ENCODE measurements at regions not wholly inside any gene's neighbourhood (a gene's known extent, or its start where the extent isn't known, plus 50 kb on each side); places are given as distances from the start of the nearest gene placed in this dataset.
"Not testable (repeated sequence)": the region's sequence is repeated elsewhere in the genome, so short reads cannot be mapped to it uniquely, and the experiment has no call there.

DNA sequence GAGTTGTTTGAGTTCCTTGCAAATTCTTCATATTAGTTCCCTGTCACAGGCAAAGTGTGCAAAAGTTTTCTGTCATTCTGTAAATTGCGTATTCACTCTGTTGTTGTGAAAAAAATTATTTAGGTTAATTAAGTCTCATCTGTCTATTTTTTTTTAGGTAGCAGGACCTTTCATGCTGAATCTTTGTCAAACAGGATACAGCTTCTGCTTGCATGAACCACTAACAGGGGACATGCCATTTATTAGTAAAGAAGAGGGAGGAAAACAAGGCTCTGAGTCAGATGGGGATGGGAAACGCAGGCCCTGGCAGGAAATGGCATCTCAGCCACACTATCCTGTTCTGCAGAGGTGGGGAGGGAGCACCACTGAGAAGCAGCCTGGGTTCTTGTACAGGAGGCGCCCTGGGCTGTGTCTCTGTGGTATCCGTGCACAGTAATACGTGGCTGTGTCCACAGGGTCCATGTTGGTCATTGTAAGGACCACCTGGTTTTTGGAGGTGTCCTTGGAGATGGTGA lies 1243.8 kb downstream of the TMEM121 start:
- DNase-seq (ENCODE audit: low read depth), result not testable (repeated sequence)

- DNase-seq (ENCODE audit: low read depth), result peak; percentile 73
Observed at GRCh38 chr14:106774889-106775480, 1248.6 kb downstream of the TMEM121 start.

GRCh38 chr14:106776395-106776983 lies 1250.1 kb downstream of the TMEM121 start:
- DNase-seq (ENCODE audit: low read depth), result no peak

DNA sequence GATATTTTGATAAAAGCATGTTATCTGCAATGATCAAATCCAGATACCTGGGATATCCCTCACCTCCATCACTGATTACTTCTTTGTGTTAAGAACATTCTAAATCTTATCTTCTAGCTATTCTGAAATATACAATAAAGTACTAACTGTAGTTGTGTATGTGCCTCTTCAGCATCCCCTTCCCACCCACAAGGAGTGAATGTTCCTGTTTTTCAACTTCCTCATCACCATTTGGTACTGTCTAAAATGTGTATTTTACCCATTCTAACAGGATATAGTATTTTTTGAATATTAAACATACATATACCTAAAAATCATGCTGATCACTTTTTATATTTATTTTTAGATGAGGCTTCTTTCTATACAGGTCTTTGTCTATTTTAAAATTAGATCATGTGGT lies 1252.6 kb downstream of the TMEM121 start:
- DNase-seq (ENCODE audit: low read depth), result no peak

DNA sequence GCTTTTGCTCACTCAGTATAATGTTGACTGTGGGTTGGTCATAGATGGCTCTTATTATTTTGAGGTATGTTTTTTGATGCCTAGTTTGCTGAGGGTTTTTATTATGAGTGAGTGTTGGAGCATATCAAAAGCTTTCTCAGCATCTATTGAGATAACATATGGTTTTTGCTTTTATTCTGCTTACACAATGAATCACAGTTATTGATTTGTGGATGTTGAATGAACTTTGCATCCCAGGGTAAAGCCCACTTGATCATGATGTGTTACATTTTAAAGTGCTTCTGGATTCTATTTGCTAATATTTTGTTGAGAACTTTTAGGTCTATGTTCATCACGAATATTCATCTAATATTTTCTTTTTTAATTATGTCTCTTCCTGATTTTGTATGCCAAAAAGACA lies 1260.3 kb downstream of the TMEM121 start:
- no peak for DNase-seq (ENCODE audit: low read depth)

- no peak for DNase-seq (ENCODE audit: low read depth)
Observed at GRCh38 chr14:106787626-106788025, 1261.2 kb downstream of the TMEM121 start.

DNA sequence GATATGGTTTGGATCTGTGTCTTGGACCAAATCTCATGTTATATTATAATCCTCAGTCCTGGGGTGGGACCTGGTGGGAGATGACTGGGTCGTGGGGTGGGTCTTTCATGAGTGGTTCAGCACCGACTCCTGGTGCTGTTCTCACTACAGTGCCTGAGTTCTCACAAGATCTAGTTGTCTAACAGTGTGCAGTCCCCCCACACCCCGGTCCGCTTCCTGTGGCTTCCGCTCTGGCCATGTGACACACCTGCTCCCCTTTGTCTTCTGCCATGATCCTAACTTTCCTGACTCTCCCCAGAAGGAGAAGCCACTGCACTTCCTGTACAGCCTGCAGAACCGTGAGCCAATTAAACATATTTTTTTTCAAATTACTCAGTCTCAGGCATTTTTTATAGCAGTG lies 1262.2 kb downstream of the TMEM121 start:
- DNase-seq (ENCODE audit: low read depth), result no peak

DNA sequence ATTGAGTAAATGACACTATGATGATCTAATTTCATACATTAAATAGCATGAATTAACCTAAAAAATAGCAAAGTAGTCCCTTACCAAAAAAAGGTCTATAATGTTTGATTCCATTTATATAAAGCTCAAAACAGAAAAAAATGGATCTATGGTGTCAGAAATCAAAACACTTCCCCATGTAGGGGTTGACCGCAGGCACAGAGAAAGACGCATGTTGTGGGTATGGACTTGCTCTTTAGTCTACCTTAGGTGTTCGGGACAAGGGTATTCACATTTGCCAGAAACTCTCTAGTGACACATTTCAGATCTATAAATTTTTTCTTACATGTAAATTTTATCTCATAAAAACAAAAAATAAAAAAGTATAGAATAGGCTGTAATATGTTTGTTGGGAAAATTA lies 1262.9 kb downstream of the TMEM121 start:
- no peak for DNase-seq (ENCODE audit: low read depth)

DNA sequence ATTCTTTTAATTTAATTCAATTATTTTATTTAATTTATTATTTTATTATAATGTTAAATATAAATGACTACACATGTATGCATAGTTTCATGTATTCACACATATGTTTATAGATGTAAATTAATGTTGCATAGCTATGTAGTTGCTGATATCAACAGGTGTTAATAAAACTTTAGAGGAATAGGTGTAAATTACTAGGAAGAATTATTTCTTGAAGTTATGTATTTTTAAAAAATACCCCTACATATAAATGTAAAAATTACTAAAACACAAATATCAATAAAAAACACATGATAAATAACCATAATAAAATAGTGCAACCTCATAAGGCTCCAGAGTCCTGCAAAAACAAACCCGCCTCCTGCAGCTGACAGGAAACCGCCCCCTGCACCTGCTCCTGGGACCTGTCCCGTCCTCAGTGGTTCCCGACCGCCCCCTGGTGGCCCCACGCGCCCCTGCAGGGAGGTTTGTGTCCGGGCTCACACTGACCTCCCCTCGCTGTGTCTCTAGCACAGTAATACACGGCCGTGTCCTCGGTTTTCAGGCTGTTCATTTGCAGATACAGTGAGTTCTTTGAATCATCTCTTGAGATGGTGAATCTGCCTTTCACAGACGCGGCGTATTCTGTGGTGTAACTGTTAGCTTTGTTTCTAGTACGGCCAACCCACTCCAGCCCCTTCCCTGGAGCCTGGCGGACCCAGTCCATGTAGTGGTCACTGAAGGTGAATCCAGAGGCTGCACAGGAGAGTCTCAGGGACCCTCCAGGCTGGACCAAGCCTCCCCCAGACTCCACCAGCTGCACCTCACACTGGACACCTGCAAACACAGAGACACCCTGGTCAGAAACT lies 1264.0 kb downstream of the TMEM121 start:
- DNase-seq (ENCODE audit: low read depth), result peak; percentile 54

DNA sequence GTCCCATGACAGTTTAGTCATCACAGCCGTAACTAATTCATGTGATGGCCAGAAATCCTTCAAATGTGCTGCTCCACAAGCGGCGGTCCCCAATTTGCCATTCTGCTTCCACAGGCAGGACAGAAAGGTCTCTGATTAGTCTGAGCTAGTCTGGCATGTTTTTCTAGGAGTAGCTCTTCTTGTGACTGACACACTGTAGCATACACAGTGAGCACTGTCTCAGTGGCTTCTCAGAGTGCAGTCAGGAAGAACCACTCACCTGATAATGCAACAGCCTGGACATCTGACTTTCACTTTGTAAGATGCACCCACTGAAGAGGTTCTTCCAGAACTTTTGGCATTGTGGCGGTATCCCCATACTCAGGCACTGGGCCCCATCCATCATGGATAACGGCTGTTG lies 1266.2 kb downstream of the TMEM121 start:
- DNase-seq (ENCODE audit: low read depth), result no peak

DNA sequence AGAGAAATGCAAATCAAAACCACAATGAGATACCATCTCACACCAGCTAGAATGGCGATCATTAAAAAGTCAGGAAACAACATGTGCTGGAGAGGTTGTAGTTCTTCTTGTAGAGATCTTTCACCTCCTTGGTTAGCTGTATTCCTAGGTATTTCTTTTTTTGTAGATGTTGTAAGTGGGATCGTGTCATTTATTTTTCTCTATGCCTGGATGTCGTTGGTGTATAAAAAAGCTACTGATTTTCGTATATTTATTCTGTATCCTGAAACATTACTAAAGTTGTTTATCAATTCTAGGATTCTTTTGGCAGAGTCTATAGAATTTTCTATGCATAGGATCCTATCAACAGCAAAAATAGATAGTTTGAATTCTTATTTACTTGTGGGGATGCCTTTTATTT lies 1271.8 kb downstream of the TMEM121 start:
- DNase-seq (ENCODE audit: low read depth), result not testable (repeated sequence)

DNA sequence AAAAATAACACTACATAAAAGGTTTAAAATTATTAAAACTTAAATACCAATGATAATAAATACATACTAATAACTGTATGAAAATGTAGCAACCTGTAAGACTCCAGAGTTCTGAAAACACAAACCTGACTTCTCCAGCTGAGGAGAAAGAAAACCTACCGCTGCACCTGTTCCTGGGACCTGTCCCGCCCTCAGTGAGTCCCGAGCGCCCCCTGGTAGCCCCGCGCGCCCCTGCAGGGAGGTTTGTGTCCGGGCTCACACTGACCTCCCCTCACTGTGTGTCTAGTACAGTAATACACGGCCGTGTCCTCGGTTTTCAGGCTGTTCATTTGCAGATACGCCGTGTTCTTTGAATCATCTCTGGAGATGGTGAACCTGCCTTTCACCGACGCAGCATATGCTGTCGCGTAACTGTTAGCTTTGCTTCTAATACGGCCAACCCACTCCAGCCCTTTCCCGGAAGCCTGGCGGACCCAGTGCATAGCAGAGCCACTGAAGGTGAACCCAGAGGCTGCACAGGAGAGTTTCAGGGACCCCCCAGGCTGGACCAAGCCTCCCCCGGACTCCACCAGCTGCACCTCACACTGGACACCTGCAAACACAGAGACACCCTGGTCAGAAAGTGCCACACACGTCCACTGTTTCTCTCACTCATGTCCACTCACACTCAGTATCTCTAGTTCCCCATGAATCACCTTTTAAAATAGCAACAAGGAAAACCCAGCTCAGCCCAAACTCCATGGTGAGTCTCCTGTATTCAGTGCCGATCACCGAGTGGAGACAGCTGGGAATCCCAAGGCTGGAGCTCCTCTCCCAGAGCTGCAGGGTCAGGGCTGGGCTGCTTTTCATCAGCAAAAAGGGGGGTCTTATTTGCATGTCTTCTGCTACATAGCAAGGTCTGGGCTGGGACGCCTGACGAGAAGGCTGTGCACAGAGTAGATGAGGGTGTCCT lies 1276.3 kb downstream of the TMEM121 start:
- no peak for DNase-seq (ENCODE audit: low read depth)

- DNase-seq (ENCODE audit: low read depth), result no peak
Observed at GRCh38 chr14:106803379-106803778, 1277.0 kb downstream of the TMEM121 start.

DNA sequence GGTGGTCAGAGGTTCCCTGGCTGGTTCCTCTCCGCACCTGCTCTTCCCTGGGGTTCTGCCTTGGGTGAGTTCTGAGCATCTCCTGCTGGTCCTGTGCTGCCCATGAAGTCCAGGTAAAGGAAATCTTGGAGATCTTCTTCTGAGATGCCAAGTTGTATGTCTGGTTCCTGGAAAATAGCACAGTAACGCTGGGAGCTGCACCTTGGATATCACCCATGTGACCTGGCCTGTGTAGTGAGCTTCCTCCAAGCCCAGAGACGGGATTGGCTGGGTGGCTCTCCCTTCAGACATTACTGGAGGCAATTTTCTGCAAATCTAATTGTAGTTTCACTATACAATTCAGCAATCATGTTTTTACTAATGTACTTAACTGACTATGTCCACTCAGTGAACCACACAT lies 1281.1 kb downstream of the TMEM121 start:
- DNase-seq (ENCODE audit: low read depth), result no peak

DNA sequence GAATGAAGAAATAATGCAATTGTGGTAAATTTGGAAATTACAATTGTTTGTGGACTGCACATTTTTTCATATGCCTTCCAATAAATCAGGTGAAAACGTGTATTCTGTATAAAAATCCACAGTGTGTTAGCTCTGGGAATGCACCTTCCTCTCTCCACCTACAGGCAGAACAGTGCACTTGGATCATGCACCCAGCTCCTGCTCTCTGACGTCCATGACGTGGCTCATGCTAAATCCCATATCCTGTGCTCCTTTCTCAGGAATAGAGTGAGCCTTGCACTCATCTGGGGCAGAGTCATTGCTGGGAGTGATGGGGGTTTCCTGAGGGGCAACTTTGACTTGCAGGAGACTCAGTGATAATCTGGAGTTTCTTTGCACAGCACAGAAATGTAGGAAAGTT lies 1282.1 kb downstream of the TMEM121 start:
- DNase-seq (ENCODE audit: low read depth), result no peak

DNA sequence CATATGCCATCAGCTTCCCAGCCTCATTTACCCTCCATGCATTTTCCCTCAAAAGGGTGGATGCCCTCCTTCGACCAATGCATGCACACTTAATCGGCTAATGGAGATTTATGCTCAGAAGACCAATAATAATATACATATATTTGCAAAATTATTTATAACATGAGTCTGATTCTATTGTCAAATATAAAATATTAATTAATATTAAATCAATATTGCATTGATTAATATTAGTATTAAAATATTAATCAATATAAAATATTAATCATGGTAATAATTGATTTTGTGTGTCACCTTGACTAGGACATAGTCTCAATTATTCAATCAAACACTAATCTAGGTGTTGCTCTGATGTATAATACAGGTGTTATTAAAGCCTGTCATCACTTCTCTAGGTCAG lies 1282.5 kb downstream of the TMEM121 start:
- no peak for DNase-seq (ENCODE audit: low read depth)

DNA sequence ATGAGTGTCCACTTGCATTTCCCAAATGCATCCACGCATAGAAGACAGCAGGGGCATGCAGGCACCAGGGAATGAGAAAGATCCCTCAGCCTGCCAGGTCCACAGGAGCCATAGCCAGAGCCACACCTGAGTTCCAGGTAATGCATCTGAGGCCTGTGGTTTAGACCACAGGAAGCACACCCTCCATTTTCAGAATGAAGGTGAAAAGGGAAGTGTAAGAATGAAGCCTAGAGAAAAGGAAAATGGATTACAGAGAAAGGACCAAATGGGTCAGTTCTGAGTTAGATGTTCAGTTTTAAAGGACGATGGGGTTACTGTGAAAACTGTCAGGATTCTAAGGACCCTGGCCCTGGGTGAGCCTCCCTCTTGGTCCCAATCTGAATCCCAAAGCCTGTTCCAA lies 1283.2 kb downstream of the TMEM121 start:
- no peak for DNase-seq (ENCODE audit: low read depth)

GRCh38 chr14:106810168-106810567 lies 1283.8 kb downstream of the TMEM121 start:
- DNase-seq (ENCODE audit: low read depth), result not testable (repeated sequence)

DNA sequence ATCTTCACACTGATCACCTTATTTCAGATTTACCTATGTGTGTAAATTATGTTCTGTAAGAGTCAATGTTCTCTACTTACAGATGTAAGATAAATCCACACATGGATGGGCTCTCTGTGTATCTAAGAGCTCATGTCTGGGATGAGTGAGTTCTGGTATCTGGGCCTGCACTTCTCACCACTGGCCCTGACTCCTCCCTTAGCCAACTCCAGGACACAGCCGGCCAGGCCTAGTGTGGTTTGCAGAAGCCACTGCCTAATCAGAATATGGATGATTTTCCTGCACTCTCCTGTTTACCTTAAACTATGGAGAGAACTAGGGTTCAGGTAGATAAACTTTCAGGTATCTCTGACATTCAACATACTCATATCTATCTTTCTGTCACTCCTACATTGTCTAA lies 1284.8 kb downstream of the TMEM121 start:
- DNase-seq (ENCODE audit: low read depth), result no peak

DNA sequence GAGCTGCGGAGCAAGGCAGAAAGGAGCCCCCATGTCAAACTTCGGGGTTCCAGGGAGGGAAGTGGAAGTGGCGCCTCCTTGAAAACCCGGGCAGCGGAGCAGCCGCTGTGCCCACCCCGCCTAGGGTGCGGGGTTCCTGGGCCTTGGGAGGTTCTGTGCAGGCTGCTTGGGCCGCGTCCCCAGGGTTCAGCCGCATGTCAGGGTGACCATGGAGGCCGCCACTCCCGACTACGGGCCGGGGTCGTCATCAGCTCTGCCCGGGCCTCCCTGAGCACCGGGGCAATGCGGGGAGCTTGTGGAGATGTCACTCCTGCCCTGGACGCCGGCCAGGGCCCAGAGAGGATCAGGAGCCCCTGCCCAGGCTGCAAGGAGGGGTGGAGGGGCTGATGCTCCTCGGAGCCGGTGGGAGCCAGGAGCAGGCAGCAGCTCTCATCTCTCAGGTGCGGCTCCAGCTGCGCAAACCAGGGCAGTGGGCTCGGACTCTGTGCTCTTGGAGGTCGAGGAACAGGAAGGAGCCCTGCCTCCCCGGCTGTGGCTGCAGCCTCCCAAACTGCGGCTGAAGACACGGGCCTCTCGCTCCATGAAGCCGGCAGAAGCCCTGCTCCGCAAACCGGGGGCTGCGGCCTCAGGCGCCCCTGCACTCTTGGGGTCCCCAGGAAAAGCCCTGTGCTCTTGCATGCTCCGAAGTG lies 1286.5 kb downstream of the TMEM121 start:
- no peak for DNase-seq (ENCODE audit: low read depth)

- no peak for DNase-seq (ENCODE audit: low read depth)
Observed at GRCh38 chr14:106813477-106813823, 1287.1 kb downstream of the TMEM121 start.
